BLaER1 (cell line): ENCODE measurements at regions not wholly inside any gene's neighbourhood (a gene's known extent, or its start where the extent isn't known, plus 50 kb on each side); places are given as distances from the start of the nearest gene placed in this dataset.

Experiments used
- H3K27ac ChIP-seq: shearing (Covaris generic); formaldehyde crosslinking; 2 replicates; pipeline ENCODE4 v1.8.1; 2022
- H3K27me3 ChIP-seq: shearing (Covaris generic); formaldehyde crosslinking; 2 replicates; pipeline ENCODE4 v1.8.1; 2022
- H3K36me3 ChIP-seq: shearing (Covaris generic); formaldehyde crosslinking; 2 replicates; pipeline ENCODE4 v1.8.1; 2022
- H3K4me1 ChIP-seq: shearing (Covaris generic); formaldehyde crosslinking; 2 replicates; pipeline ENCODE4 v1.8.1; 2022
- H3K4me2 ChIP-seq: shearing (Covaris generic); formaldehyde crosslinking; 2 replicates; pipeline ENCODE4 v1.8.1; 2022
- H3K4me3 ChIP-seq: shearing (Covaris generic); formaldehyde crosslinking; 2 replicates; pipeline ENCODE4 v1.8.1; 2022
- H3K9ac ChIP-seq: shearing (Covaris generic); formaldehyde crosslinking; 2 replicates; pipeline ENCODE4 v1.8.1; 2022
- H3K9me3 ChIP-seq: shearing (Covaris generic); formaldehyde crosslinking; 2 replicates; pipeline ENCODE4 v1.8.1; 2022
- H4K20me1 ChIP-seq: shearing (Covaris generic); formaldehyde crosslinking; 2 replicates; pipeline ENCODE4 v1.8.1; 2022
- Cebpa-rat ChIP-seq: shearing (Covaris generic); IDR thresholded peaks from 2 replicates; pipeline ENCODE4 v1.8.1; 2022

DNA sequence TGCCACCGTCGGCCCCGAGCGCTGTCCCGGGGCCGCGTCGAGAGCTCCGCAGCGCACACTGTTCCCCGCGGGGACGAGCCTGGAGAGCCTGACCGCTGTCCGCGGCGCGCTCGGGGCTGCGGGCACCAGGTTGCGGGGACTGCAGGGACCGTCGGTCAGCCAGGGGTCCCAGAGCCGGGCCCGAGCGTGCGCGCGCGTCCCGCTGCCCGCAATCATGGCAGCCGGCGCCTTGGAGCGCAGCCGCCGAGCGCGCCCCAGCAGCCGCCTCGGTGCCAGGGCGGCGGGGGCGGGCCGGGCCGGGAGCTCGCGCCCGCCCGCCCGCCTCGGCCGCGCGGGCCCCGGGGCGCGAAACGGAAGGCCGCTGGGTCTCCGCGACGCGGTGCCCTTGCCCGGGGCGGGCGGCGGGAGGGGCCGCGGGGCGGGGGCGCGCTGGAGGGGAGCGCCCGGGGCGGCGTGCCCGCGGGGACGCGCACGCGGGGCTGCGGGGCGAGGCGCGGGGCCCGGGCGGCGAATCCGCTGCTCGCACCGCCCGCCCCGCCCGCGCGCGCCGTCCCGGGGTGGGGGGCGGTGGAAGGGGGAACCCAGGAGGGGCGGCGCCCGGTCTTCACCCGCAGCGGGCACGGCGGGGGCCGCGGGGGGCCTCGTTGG, 79.4 kb upstream of the PPARA start:
- Histone ChIP-seq H3K27me3 (peaks cover 100% of the 10 kb centered on the region), H3K4me2 (peak overlapping the region; percentile 80), H3K9ac (peak overlapping the region; percentile 90), H4K20me1 (peaks cover 66% of the 10 kb centered on the region), H3K4me1 (peaks cover 72% of the 10 kb centered on the region), H3K36me3 (no peaks in the 10 kb centered on the region), H3K9me3 (no peaks in the 10 kb centered on the region), H3K27ac (peak overlapping the region; percentile 95), H3K4me3 (peak overlapping the region; percentile 76)
- TF ChIP-seq Cebpa-rat, result no peak

GRCh38 chr22:46071451-46072109, 78.7 kb upstream of the PPARA start:
- H3K9ac ChIP-seq, result peak overlapping the region; percentile 90
- peak overlapping the region; percentile 95 for H3K27ac ChIP-seq
- TF ChIP-seq Cebpa-rat, result no peak
- peak overlapping the region; percentile 80 for H3K4me2 ChIP-seq
- H3K4me3 ChIP-seq, result peak overlapping the region; percentile 76
- H3K36me3 ChIP-seq, result peaks cover 6% of the 10 kb centered on the region; the same call in 1 of the 2 replicates
- H3K27me3 ChIP-seq, result peaks cover 100% of the 10 kb centered on the region
- peaks cover 72% of the 10 kb centered on the region for H4K20me1 ChIP-seq
- H3K9me3 ChIP-seq, result no peaks in the 10 kb centered on the region
- peaks cover 75% of the 10 kb centered on the region for H3K4me1 ChIP-seq

DNA sequence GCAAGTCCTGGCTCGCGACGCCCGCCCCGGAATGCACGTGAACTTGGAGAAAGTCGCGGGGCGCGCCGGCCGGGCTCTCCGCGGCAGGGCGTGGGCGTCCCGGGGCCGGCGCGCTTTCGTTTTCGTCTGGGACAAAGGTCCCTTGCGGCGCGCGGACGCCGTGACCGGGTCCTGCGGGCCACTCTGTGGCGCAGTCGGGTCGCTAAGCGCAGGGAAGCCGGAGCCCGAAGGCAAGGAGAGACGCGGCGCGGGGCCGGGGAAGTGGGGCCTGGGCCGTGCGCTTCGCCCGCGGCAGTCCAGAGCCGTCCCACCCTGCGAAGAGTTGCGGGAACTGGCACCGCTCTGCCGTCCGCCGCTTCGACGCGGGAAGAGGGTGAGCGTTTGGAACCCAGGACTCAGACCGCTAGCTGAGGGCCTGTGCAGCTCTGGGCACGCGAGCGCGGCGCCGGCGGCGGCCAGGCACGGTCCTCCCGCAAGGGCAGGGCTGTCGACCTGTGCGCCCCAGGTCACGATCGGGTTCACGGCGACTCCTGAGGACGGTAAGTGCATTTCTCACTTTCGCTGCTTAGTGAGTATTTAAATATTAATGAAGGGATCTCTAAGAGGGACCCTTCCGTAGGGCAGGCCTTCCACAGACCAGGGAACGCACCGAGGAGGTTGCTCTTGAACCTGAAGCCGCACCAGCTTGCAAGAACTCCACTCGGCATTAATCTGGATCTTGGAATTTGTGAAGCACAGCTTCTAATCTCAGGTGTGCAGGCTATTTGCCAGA, 78.0 kb upstream of the PPARA start:
- peak overlapping the region; percentile 90 for H3K9ac ChIP-seq

DNA sequence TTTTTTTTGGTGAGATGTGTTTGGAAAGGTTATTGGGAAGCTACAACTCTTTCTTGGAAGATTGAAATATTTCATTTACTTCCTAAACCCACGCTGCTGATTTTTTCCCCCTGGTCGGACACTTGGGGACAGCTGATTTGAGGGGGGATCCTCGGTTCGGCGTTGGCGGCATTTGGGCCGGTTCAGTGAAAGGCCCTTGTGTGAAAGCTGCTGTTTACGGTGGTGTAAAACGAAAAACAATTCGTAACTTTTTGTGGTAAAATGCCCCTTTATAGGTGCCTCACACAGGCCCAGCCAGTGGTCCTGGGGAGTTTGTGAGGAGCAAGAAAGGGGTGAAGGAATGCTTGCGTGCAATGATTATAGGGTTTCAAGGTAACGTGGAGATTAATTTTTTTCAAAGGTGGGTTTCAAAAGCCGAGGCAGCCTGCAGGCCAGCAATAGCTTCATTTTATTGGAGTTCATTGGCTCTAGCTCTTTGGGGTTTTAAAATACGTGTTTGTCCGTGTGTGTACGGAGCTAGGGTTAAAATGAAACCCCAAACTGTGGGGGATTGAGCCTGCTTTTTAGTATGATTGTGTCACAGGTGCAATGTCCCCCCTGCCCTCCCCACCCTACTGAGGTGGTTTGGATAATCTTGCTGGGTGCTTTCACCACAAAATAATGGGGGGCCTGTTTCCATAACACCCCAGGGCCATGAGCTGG, 77.2 kb upstream of the PPARA start:
- Histone ChIP-seq H3K4me3 (peak overlapping the region; percentile 76), H3K9me3 (no peaks in the 10 kb centered on the region), H3K4me1 (peaks cover 66% of the 10 kb centered on the region), H3K36me3 (peaks cover 11% of the 10 kb centered on the region; the same call in 1 of the 2 replicates), H3K9ac (peak overlapping the region; percentile 90), H3K4me2 (peak overlapping the region; percentile 80), H4K20me1 (peaks cover 88% of the 10 kb centered on the region), H3K27ac (peak overlapping the region; percentile 95), H3K27me3 (peaks cover 95% of the 10 kb centered on the region)
- TF ChIP-seq Cebpa-rat, result no peak

More for the DNA sequence above, 78.0 kb upstream of the PPARA start:
- Histone ChIP-seq H3K4me3 (peak overlapping the region; percentile 76), H3K4me2 (peak overlapping the region; percentile 80), H3K9me3 (no peaks in the 10 kb centered on the region), H3K27me3 (peaks cover 100% of the 10 kb centered on the region), H3K27ac (peak overlapping the region; percentile 95), H3K4me1 (peaks cover 75% of the 10 kb centered on the region), H3K36me3 (peaks cover 9% of the 10 kb centered on the region; the same call in 1 of the 2 replicates), H4K20me1 (peaks cover 79% of the 10 kb centered on the region)
- TF ChIP-seq Cebpa-rat, result no peak

DNA sequence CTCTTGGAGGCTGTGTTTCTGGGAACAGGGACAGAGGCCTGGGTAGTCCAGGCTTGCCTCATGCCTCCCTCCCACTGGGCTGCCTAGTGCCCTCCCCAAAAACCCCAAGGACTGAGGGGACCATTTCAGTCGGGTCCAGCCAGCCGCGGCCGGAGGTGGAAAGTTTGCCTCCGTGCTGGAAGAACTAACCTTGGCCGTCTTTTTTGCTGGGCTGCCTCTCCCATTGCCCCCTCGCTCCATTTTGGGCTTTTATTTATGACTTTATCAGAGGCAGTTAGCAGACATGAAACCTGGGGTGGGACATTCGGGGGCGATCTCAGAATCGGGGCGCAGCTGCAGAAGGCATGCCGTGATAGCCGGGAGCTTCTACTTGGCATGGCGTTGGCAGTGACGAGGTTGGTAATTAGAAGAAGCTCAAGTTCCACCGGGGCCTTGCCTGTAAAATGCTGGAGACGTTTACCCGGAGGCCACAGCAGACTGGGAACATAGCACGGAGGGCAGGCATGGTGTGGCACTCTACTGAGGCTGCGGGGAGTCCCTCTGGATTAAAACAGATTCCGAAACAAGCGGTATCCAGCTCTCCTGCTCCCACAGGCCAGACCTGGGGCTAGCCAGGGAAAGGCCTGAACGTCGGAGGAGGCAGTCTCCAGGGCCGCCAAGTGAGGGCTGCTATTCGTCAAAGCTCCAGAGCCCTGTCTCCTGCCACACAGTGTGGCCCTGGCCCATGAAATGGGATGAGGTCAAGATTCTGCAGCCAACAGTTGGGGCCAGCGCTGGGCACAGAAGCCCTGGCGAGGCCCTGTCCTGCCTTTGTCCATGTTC, 76.4 kb upstream of the PPARA start:
- Histone ChIP-seq H3K4me1 (peaks cover 62% of the 10 kb centered on the region), H3K9me3 (no peaks in the 10 kb centered on the region)

DNA sequence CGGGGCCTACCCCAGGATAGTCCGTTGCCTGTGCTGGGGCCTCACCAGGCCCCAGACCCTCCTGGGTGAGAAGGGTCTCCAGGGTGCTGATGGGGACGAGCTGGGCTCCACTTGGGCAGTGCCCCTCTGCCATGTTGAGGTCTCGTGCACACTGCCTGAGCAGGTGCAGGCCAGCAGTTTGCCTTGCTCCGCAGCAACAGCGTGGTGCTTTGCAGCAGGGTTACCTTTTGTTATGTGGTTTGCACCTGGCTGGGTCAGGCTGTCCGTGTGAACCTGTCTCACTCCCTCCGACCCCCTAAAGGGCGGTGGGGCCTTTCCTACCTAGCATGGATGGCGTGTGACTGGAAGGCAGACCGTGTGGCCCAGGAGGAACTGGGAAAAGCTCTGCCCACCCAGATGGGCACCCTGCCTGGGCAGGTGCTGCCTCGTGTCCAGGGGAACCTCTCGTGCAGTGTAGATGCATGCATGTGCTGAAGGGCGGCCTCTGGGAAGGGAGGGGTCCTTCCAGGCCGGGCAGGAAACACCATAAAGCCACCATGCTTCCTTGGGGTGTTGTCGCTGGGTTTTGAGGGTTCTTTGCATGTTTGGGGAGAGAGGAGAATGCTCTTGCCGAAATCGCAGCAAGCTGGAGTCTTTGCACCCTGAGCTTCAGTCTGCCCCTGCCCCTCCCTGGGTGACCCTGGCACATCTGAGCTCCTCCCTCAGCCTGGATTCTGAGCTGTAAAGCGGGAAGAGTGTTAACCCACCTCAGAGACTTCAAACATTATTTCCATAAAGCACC, 75.4 kb upstream of the PPARA start:
- Histone ChIP-seq H3K27me3 (peaks cover 81% of the 10 kb centered on the region), H4K20me1 (peaks cover 96% of the 10 kb centered on the region), H3K27ac (peak overlapping the region; percentile 95), H3K9ac (peak overlapping the region; percentile 90), H3K9me3 (no peaks in the 10 kb centered on the region), H3K36me3 (peaks cover 29% of the 10 kb centered on the region), H3K4me2 (peak overlapping the region; percentile 80), H3K4me1 (peaks cover 51% of the 10 kb centered on the region), H3K4me3 (peak overlapping the region; percentile 76)
- no peak for TF ChIP-seq Cebpa-rat

More for the DNA sequence above, 76.4 kb upstream of the PPARA start:
- Histone ChIP-seq H3K36me3 (peaks cover 18% of the 10 kb centered on the region), H3K27me3 (peaks cover 92% of the 10 kb centered on the region), H3K9ac (peak overlapping the region; percentile 90), H3K4me2 (peak overlapping the region; percentile 80), H4K20me1 (peaks cover 95% of the 10 kb centered on the region), H3K27ac (peak overlapping the region; percentile 95), H3K4me3 (peak overlapping the region; percentile 76)
- no peak for TF ChIP-seq Cebpa-rat

DNA sequence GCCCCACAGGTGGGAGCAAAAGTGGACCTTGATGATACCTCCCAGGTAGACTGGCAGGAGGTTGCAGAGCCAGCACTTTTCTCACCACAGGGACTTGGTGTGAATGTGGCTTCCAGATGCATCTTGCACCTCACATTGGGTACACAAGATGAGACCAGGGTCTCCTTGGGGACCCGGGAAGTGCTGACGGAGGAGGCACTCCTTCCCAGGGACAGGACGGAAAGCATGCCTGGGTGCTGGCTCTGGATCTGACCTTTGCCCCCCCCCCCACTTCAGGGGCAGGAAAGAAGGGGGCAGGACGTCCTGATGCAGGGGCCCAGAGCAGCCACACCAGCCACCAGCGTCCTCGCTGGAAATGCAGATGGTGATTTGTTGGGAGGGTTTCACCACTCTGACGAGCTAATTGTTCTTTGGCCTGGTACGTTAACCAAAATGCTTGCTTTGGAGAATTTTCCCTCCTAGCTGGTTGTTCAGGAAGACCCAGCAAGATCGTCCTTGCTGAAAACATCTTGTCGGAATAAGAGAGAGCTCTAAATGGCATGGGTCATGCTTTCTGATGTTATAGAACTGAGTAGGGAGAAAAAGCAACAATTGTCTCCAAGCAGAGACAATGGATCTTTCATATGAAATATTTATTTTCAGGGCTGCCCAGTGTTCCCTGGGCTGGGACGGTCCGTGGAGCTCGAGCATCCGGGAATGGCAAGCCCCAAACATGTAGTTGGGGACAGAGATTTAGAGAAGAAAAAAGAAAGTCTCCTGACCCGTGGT, 74.4 kb upstream of the PPARA start:
- no peaks in the 10 kb centered on the region for H3K9me3 ChIP-seq
- peaks cover 97% of the 10 kb centered on the region for H4K20me1 ChIP-seq
- no peak overlapping the region for H3K4me3 ChIP-seq
- no peak for TF ChIP-seq Cebpa-rat
- no peak overlapping the region for H3K27ac ChIP-seq
- peaks cover 36% of the 10 kb centered on the region for H3K36me3 ChIP-seq
- H3K4me2 ChIP-seq, result peak overlapping the region; percentile 80
- peaks cover 42% of the 10 kb centered on the region for H3K4me1 ChIP-seq
- peaks cover 71% of the 10 kb centered on the region for H3K27me3 ChIP-seq
- peak overlapping the region; percentile 6; the same call in 1 of the 2 replicates for H3K9ac ChIP-seq
